NCI-H2227 (cell line): ENCODE measurements at regions not wholly inside any gene's neighbourhood (a gene's known extent, or its start where the extent isn't known, plus 50 kb on each side); places are given as distances from the start of the nearest gene placed in this dataset.
A peak's percentile ranks its signal among the peaks of the same experiment; 100 is the strongest.

ENCODE experiments used
- DNase-seq: peaks from one replicate; lab custom pipeline; 2025; ENCODE audit not compliant: unreplicated experiment; lab: John Stamatoyannopoulos, UW

GRCh38 chr4:164461901-164462300, 292.0 kb upstream of the SMIM31 start:
- no peak for DNase-seq

GRCh38 chr4:164462471-164462870, 291.5 kb upstream of the SMIM31 start:
- DNase-seq, result no peak

- DNase-seq, result no peak
Observed at GRCh38 chr4:164464313-164464712, 289.6 kb upstream of the SMIM31 start.

GRCh38 chr4:164467493-164467892, 286.4 kb upstream of the SMIM31 start:
- no peak for DNase-seq

- no peak for DNase-seq
Observed at GRCh38 chr4:164481306-164482091, 272.4 kb upstream of the SMIM31 start.

GRCh38 chr4:164482092-164482404, 271.9 kb upstream of the SMIM31 start:
- no peak for DNase-seq

GRCh38 chr4:164482758-164483157, 271.2 kb upstream of the SMIM31 start:
- DNase-seq, result no peak

- no peak for DNase-seq
Observed at GRCh38 chr4:164483711-164484110, 270.2 kb upstream of the SMIM31 start.

- no peak for DNase-seq
Observed at GRCh38 chr4:164484551-164484950, 269.4 kb upstream of the SMIM31 start.

GRCh38 chr4:164485136-164485535, 268.8 kb upstream of the SMIM31 start:
- no peak for DNase-seq

- DNase-seq, result no peak
Observed at GRCh38 chr4:164488114-164488513, 265.8 kb upstream of the SMIM31 start.

GRCh38 chr4:164501074-164501473, 252.9 kb upstream of the SMIM31 start:
- DNase-seq, result no peak

- DNase-seq, result no peak
Observed at GRCh38 chr4:164503874-164504273, 250.1 kb upstream of the SMIM31 start.

GRCh38 chr4:164508097-164508496, 245.8 kb upstream of the SMIM31 start:
- peak; percentile 0 for DNase-seq

GRCh38 chr4:164508771-164509170, 245.2 kb upstream of the SMIM31 start:
- no peak for DNase-seq

GRCh38 chr4:164509951-164510350, 244.0 kb upstream of the SMIM31 start:
- DNase-seq, result no peak

- no peak for DNase-seq
Observed at GRCh38 chr4:164512124-164512523, 241.8 kb upstream of the SMIM31 start.

GRCh38 chr4:164514765-164515164, 239.2 kb upstream of the SMIM31 start:
- no peak for DNase-seq

GRCh38 chr4:164524789-164525188, 229.1 kb upstream of the SMIM31 start:
- no peak for DNase-seq

- DNase-seq, result no peak
Observed at GRCh38 chr4:164526933-164527583, 226.9 kb upstream of the SMIM31 start.

GRCh38 chr4:164529058-164529457, 224.9 kb upstream of the SMIM31 start:
- no peak for DNase-seq

- no peak for DNase-seq
Observed at GRCh38 chr4:164529486-164529885, 224.4 kb upstream of the SMIM31 start.

GRCh38 chr4:164531336-164531735, 222.6 kb upstream of the SMIM31 start:
- DNase-seq, result no peak
